ENCODE measurements at regions not wholly inside any gene's neighbourhood (a gene's known extent, or its start where the extent isn't known, plus 50 kb on each side); places are given as distances from the start of the nearest gene placed in this dataset.

- FAIRE-seq: no peak
- Histone ChIP-seq H3K9me3 (peaks cover 0 to 3% (median 0%) of the 10 kb centered on the region in 4 donors), H3K4me1 (no peaks in the 10 kb centered on the region), H3K27ac (no peak overlapping the region), H3K27me3 (peaks cover 0 to 3% (median 0%) of the 10 kb centered on the region in 4 donors), H3K36me3 (no peaks in the 10 kb centered on the region), H3K4me3 (no peak overlapping the region)
- no peak for DNase-seq
- 82 to 86% methylated on average over 2 of the region's 2 CpGs for WGBS, 2 donors
- no peak for TF ChIP-seq CTCF (IDR thresholded peaks at IDR 0.05)
- intact Hi-C loops (cut with DNase I): no loop called here
- ATAC-seq: no peak
Measured at GRCh38 chr1:243970077-243970476, 81.0 kb upstream of the ZBTB18 start.

- no peak overlapping the region for H3K4me3 ChIP-seq
- no peaks in the 10 kb centered on the region for H3K36me3 ChIP-seq
- ATAC-seq: no peak
- H3K27me3 ChIP-seq: no peaks in the 10 kb centered on the region
- H3K9me3 ChIP-seq: peaks cover 0 to 3% (median 0%) of the 10 kb centered on the region in 4 donors
- no peak for DNase-seq
- intact Hi-C loops (cut with DNase I): no loop called here
- no peak overlapping the region for H3K27ac ChIP-seq
- WGBS, 2 donors: 68 to 71% methylated on average over 5 of the region's 5 CpGs
- H3K4me1 ChIP-seq: no peaks in the 10 kb centered on the region
- FAIRE-seq: no peak
- TF ChIP-seq CTCF (IDR thresholded peaks at IDR 0.05): no peak
Measured at GRCh38 chr1:243968413-243968812, 82.7 kb upstream of the ZBTB18 start.

- Histone ChIP-seq H3K27ac (no peak overlapping the region), H3K9me3 (peaks cover 0 to 3% (median 0%) of the 10 kb centered on the region in 4 donors), H3K36me3 (no peaks in the 10 kb centered on the region), H3K4me3 (no peak overlapping the region), H3K27me3 (no peaks in the 10 kb centered on the region), H3K4me1 (no peaks in the 10 kb centered on the region)
- no peak for TF ChIP-seq CTCF (IDR thresholded peaks at IDR 0.05)
- DNase-seq (no peak), FAIRE-seq (peak; percentile 49), ATAC-seq (no peak)
- 94 to 97% methylated on average over 2 of the region's 2 CpGs for WGBS, 2 donors
- intact Hi-C loops (cut with DNase I): no loop called here
Measured at GRCh38 chr1:243964915-243965314, 86.2 kb upstream of the ZBTB18 start.

- 78 to 80% methylated on average over 3 of the region's 3 CpGs for WGBS, 2 donors
- Histone ChIP-seq H3K36me3 (no peaks in the 10 kb centered on the region), H3K27ac (no peak overlapping the region), H3K4me1 (no peaks in the 10 kb centered on the region), H3K9me3 (peaks cover 0 to 3% (median 0%) of the 10 kb centered on the region in 4 donors), H3K4me3 (no peak overlapping the region), H3K27me3 (no peaks in the 10 kb centered on the region)
- no peak for DNase-seq
- no peak for FAIRE-seq
- no peak for TF ChIP-seq CTCF (IDR thresholded peaks at IDR 0.05)
- ATAC-seq: no peak
- intact Hi-C loops (cut with DNase I): no loop called here
Measured at GRCh38 chr1:243963571-243963970, 87.5 kb upstream of the ZBTB18 start.

- no peaks in the 10 kb centered on the region for H3K36me3 ChIP-seq
- no peaks in the 10 kb centered on the region for H3K4me1 ChIP-seq
- no peak for FAIRE-seq
- DNase-seq: no peak
- no peak overlapping the region for H3K27ac ChIP-seq
- peaks cover 0 to 3% (median 0%) of the 10 kb centered on the region in 4 donors for H3K9me3 ChIP-seq
- intact Hi-C loops (cut with DNase I): no loop called here
- no peak overlapping the region for H3K4me3 ChIP-seq
- TF ChIP-seq CTCF (IDR thresholded peaks at IDR 0.05): no peak
- H3K27me3 ChIP-seq: no peaks in the 10 kb centered on the region
- ATAC-seq: no peak
- 90 to 94% methylated on average over 3 of the region's 3 CpGs for WGBS, 2 donors
Measured at GRCh38 chr1:243962541-243962940, 88.5 kb upstream of the ZBTB18 start.
